NCI-H1694 treated with DMSO at 0.1 percent for 48 hours (cell line): ENCODE measurements at regions not wholly inside any gene's neighbourhood (a gene's known extent, or its start where the extent isn't known, plus 50 kb on each side); places are given as distances from the start of the nearest gene placed in this dataset.
"Not testable (repeated sequence)": the region's sequence is repeated elsewhere in the genome, so short reads cannot be mapped to it uniquely, and the experiment has no call there.

ENCODE experiments used
- DNase-seq: peaks from one replicate; lab custom pipeline; 2025; lab: John Stamatoyannopoulos, UW

GRCh38 chr13:71382285-71382684 is 484.7 kb downstream of the DACH1 start:
- no peak for DNase-seq

- DNase-seq: no peak
These were observed 486.8 kb downstream of the DACH1 start for GRCh38 chr13:71380191-71380590.

- DNase-seq: no peak
These were observed 487.8 kb downstream of the DACH1 start for GRCh38 chr13:71378961-71379905.

GRCh38 chr13:71374471-71375049 is 492.4 kb downstream of the DACH1 start:
- DNase-seq: no peak

- DNase-seq: no peak
These were observed 498.7 kb downstream of the DACH1 start for GRCh38 chr13:71368336-71368735.

- DNase-seq: no peak
These were observed 507.0 kb downstream of the DACH1 start for GRCh38 chr13:71360041-71360440.

GRCh38 chr13:71359641-71360040 is 507.4 kb downstream of the DACH1 start:
- DNase-seq: no peak

GRCh38 chr13:71358218-71358617 is 508.8 kb downstream of the DACH1 start:
- no peak for DNase-seq

- DNase-seq: no peak
These were observed 512.0 kb downstream of the DACH1 start for GRCh38 chr13:71355010-71355409.

- DNase-seq: no peak
These were observed 516.1 kb downstream of the DACH1 start for GRCh38 chr13:71350886-71351285.

- not testable (repeated sequence) for DNase-seq
These were observed 521.1 kb downstream of the DACH1 start for GRCh38 chr13:71345856-71346255.

- DNase-seq: no peak
These were observed 527.3 kb downstream of the DACH1 start for GRCh38 chr13:71339736-71340135.

- no peak for DNase-seq
These were observed 528.0 kb downstream of the DACH1 start for GRCh38 chr13:71339005-71339404.

GRCh38 chr13:71338070-71338469 is 528.9 kb downstream of the DACH1 start:
- no peak for DNase-seq

GRCh38 chr13:71327266-71327665 is 539.7 kb downstream of the DACH1 start:
- DNase-seq: no peak

GRCh38 chr13:71325556-71325955 is 541.4 kb downstream of the DACH1 start:
- DNase-seq: no peak

GRCh38 chr13:71323266-71323665 is 543.7 kb downstream of the DACH1 start:
- no peak for DNase-seq

- DNase-seq: no peak
These were observed 546.6 kb downstream of the DACH1 start for GRCh38 chr13:71320452-71320851.

- peak; percentile 7 for DNase-seq
These were observed 550.1 kb downstream of the DACH1 start for GRCh38 chr13:71316792-71317363.

- DNase-seq: no peak
These were observed 554.1 kb downstream of the DACH1 start for GRCh38 chr13:71312923-71313322.

- no peak for DNase-seq
These were observed 557.1 kb downstream of the DACH1 start for GRCh38 chr13:71309905-71310304.

- DNase-seq: no peak
These were observed 560.2 kb downstream of the DACH1 start for GRCh38 chr13:71306821-71307220.

- DNase-seq: no peak
These were observed 562.1 kb downstream of the DACH1 start for GRCh38 chr13:71304861-71305260.
